Stomach smooth muscle (tissue), 2 donors: ENCODE measurements at regions not wholly inside any gene's neighbourhood (a gene's known extent, or its start where the extent isn't known, plus 50 kb on each side); places are given as distances from the start of the nearest gene placed in this dataset.

Source experiments
- H3K27ac ChIP-seq: one replicate; pipeline ENCODE4 v1.7.0; 2013; ENCODE audit warnings: mild to moderate bottlenecking, low read length, inconsistent platforms
- H3K27me3 ChIP-seq, 2 donors: one replicate each; pipeline ENCODE4 v1.7.0; 2013; ENCODE audit warnings: low read length in 2 of 2; ENCODE audit not compliant: insufficient read depth in 2 of 2, control insufficient read depth in 1 of 2
- H3K36me3 ChIP-seq, 2 donors: one replicate each; pipeline ENCODE4 v1.7.0; 2013; ENCODE audit warnings: low read length in 2 of 2; ENCODE audit not compliant: control insufficient read depth in 2 of 2, insufficient read depth in 2 of 2
- H3K4me1 ChIP-seq: one replicate; pipeline ENCODE4 v1.7.0; 2013; ENCODE audit warnings: low read length; ENCODE audit not compliant: control insufficient read depth, insufficient read depth
- H3K4me3 ChIP-seq, 2 donors: one replicate each; pipeline ENCODE4 v1.7.0; 2013; ENCODE audit warnings: low read length in 2 of 2
- H3K9ac ChIP-seq, 2 donors: one replicate each; pipeline ENCODE4 v1.7.0; 2013; ENCODE audit warnings: low read length in 2 of 2, mild to moderate bottlenecking in 1 of 2
- H3K9me3 ChIP-seq, 2 donors: one replicate each; pipeline ENCODE4 v1.7.0; 2013; ENCODE audit warnings: low read length in 2 of 2; ENCODE audit not compliant: control insufficient read depth in 2 of 2
- donor health status: healthy.
- donor health status: Pancreatic carcinoma.

DNA sequence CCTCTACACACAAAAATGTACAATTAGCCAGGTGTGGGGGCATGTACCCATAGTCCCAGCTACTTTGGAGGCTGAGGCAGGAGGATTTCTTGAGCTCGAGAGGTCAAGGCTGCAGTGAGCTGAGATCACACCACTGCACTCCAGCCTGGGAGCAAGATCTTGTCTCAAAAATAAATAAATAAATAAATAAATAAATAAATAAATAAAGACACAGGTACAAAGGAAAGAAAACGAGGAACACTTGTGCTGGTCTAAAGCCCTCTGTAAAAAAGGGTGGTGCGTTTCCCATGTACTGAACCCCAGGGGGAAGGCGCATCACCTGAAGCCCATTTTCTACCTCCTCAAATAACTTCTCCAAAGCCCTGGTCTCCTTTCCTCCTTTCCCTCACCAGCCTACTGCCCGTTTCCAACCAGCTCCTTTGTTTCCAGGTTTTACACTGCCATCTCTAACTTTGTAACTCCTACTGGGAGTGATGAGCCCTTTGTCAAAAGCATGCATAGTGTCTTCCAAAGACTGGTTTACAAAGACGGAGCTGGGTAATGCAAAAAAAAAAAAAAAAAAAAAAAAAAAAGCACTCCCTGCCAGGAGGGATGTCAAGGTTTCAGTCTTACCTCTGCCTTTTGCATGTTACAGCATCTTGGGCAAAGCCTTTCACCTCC lies 81.5 kb upstream of the SOX4 start:
- Histone ChIP-seq H3K27me3 (no peaks in the 10 kb centered on the region), H3K27ac (no peak overlapping the region), H3K4me3 (no peak overlapping the region), H3K36me3 (no peaks in the 10 kb centered on the region), H3K9ac (no peak overlapping the region), H3K9me3 (no peaks in the 10 kb centered on the region), H3K4me1 (no peaks in the 10 kb centered on the region)

DNA sequence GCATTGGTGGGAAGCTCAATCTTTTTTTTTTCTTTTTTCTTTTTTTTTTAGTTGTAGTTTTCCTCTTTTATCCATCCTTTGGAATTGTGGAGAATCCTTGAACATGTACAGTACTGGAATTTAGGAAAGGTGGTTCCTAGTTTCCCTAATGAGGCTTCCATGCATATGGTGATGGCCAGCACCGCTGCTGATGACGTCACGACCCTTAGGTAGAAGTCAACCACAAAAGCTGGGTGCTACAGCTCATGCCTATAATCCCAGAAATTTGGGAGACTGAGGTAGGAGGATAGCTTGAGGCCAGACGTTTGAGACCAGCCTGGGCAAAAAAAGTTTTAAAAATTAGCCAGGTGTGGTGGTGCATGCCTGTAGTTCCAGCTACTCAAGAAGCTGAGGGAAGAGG lies 79.3 kb upstream of the SOX4 start:
- Histone ChIP-seq H3K9me3 (no peaks in the 10 kb centered on the region), H3K4me3 (no peak overlapping the region), H3K27ac (no peak overlapping the region), H3K36me3 (no peaks in the 10 kb centered on the region), H3K4me1 (no peaks in the 10 kb centered on the region), H3K9ac (no peak overlapping the region), H3K27me3 (no peaks in the 10 kb centered on the region)

DNA sequence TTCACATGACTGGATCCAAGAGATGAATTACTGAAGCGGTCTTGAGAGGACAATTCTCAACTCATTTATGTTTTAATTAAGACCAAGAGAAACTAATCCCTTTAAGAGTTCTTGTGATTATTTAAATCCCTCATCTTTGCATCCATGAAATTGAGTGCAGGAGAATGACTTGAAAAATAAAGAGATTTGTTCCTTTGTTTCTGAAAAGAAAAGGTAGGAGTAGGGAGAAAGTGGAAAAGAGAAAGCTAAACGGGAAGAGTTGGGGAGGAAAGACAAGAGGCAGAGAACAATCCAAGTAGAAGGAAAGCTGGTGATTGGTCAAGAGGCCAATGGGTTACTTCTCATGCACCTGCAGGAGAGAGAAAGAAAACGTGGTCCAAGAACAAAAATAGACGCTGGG lies 75.2 kb upstream of the SOX4 start:
- H3K27me3 ChIP-seq, result no peaks in the 10 kb centered on the region
- H3K4me1 ChIP-seq, result no peaks in the 10 kb centered on the region
- no peaks in the 10 kb centered on the region for H3K9me3 ChIP-seq
- H3K9ac ChIP-seq, result no peak overlapping the region
- no peaks in the 10 kb centered on the region for H3K36me3 ChIP-seq
- no peak overlapping the region for H3K4me3 ChIP-seq
- H3K27ac ChIP-seq, result no peak overlapping the region

DNA sequence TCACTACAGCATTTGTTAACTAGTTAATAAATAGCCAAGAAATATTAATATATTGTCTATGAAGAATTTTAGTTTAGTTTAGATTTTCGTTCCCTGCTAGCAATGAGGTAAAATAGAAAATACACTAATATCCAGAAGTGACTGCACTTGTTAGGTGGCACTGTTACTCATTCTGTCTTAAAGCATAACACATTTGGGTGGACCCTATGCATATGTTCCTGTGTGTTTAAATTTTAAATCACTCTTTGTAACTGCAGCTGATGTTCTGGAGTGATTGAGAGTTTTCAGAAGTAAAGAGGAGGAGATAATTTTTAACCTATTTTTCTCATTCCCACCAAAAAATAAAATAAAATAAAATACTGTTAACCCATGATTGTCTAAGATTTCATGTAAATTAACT lies 73.9 kb upstream of the SOX4 start:
- Histone ChIP-seq H3K36me3 (no peaks in the 10 kb centered on the region), H3K27ac (no peak overlapping the region), H3K9me3 (no peaks in the 10 kb centered on the region), H3K27me3 (no peaks in the 10 kb centered on the region), H3K4me3 (no peak overlapping the region), H3K9ac (no peak overlapping the region), H3K4me1 (no peaks in the 10 kb centered on the region)

DNA sequence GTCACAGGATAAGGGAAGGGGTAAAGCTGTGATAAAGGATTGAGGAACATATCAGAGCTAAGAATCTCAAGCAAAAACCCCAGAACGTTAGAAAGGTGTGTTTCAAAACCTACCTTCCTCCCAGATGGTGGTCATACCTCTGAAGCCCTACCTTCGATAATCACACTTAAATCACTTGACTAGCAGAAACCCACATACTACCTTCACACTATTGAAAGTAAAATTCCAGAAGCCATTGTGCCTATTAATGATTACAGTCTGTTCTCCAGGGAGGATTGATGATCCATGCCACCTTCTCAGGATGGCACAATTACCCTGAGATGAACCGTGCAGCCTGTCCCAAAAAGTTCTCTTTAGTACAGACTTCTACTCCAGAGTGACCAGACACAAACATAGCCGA lies 72.3 kb upstream of the SOX4 start:
- Histone ChIP-seq H3K4me3 (no peak overlapping the region), H3K9me3 (no peaks in the 10 kb centered on the region), H3K36me3 (no peaks in the 10 kb centered on the region), H3K9ac (no peak overlapping the region), H3K4me1 (no peaks in the 10 kb centered on the region), H3K27me3 (no peaks in the 10 kb centered on the region), H3K27ac (no peak overlapping the region)

DNA sequence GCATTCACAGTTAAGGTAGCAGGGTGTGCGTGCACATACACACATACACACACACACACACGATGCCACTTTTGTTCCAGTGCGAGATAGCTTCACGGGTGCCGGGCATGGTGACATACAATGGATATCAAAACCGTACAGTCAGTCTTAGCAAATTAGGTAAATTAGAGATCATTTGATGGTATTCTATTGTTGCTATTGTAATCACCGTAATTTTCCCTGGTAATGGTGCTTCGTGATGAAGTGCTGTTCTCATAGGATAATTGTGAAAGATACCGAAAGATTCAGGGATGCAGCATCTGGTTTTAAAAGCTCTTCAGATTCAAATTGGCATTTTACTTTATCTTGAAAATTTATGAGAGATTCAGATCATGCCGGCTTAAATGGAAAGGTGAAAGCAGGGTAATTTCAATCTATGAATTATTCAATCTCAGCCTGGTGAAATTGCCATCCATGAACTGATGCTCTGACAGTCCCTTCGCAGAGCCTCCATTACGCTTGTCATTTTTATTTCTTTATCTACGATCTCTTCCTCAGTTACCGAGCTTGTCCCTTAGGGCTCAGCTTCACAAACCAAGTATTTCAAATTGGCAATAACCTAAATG lies 71.3 kb upstream of the SOX4 start:
- Histone ChIP-seq H3K27me3 (no peaks in the 10 kb centered on the region), H3K36me3 (no peaks in the 10 kb centered on the region), H3K4me3 (no peak overlapping the region), H3K4me1 (no peaks in the 10 kb centered on the region), H3K9ac (no peak overlapping the region), H3K27ac (no peak overlapping the region), H3K9me3 (no peaks in the 10 kb centered on the region)

DNA sequence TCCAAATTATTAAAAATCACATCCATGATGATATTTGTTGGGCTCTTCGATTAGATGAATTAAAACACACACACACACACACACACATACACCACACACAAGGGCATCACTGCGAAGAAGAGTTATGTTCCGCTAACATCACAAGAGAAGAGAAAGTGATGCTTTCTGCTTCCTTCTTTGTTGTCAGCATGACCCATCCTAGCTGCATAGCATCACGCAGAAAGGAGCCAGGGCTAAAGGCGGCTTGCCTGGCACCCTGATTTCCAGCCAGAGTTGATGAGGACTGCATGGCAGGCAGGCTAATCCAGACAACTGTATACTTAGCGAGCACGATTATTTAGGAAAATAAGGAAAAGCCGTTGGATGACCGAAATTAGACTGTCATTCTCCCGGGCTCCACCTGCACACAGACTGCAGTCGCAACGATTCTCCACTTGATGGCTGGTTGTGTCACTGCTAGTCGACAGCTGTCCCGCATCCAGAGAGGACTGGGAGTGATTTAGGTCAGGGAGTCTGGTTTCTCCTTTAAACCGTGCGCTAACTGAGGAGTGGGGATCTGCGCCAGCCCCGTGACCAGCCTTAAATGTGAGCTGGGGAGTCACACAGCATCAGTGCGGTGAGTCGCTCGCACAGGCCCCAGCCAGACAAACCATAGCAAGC lies 70.6 kb upstream of the SOX4 start:
- H3K36me3 ChIP-seq, result no peaks in the 10 kb centered on the region
- no peak overlapping the region for H3K4me3 ChIP-seq
- H3K27me3 ChIP-seq, result no peaks in the 10 kb centered on the region
- H3K9ac ChIP-seq, result no peak overlapping the region
- H3K9me3 ChIP-seq, result no peaks in the 10 kb centered on the region
- no peaks in the 10 kb centered on the region for H3K4me1 ChIP-seq
- no peak overlapping the region for H3K27ac ChIP-seq

DNA sequence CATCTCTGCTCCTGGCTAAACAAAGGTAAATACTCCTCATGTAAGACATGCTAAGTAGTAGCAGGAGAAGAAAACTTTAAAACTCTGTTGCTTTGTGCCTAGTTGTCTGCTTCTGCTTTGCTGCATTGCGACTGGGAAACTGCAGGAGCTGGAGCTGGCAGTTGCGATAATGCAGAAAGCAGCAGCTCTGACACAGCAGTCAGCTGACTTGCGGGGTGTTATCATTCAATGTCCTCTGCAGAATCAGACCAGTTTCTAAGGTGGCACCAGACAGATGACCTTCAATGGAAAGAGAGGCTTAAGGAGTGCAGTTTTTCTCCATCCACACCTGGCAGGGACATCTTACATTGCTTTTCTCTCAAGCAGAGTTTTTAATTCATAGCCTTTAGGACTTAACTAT lies 69.9 kb upstream of the SOX4 start:
- Histone ChIP-seq H3K27ac (no peak overlapping the region), H3K4me3 (no peak overlapping the region), H3K9me3 (no peaks in the 10 kb centered on the region), H3K9ac (no peak overlapping the region), H3K36me3 (no peaks in the 10 kb centered on the region), H3K27me3 (no peaks in the 10 kb centered on the region), H3K4me1 (no peaks in the 10 kb centered on the region)

DNA sequence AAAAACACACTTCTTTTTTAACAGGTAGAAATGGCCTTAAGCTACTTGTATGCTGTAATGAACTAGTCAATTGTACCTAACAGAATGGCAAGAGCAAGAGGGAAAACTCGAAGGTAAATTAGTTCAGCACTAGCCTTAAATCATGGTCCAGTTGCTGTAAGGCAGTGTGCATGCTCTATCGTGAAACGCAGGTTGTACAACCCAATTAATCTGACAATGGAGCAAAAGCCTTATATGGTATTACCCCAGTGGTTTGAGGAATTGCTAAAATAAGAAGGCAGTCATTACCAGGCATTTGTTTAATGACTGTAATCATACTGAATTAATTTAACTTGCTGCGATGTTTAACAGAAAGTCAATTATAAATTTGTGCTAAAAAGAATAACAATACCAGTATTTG lies 69.3 kb upstream of the SOX4 start:
- H3K4me3 ChIP-seq, result no peak overlapping the region
- H3K27me3 ChIP-seq, result no peaks in the 10 kb centered on the region
- H3K9ac ChIP-seq, result no peak overlapping the region
- H3K36me3 ChIP-seq, result no peaks in the 10 kb centered on the region
- H3K4me1 ChIP-seq, result no peaks in the 10 kb centered on the region
- no peak overlapping the region for H3K27ac ChIP-seq
- H3K9me3 ChIP-seq, result no peaks in the 10 kb centered on the region

DNA sequence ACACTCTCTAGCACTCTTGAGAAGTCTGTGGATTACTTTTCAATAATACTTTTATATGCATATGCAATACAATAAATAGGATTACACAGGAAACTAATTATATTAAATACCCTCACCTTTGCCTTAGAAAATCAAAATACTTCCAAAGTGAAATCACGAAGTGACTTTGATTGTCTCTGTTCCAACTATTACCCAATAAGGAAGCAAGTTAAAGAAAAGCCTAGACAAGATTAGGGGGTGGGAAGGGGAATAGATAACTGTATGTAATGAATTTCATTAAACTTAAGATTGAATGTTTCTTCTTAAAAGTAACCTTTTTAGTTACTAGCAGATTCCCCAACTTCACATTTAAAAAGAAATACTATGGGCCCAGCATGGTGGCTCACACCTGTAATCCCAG lies 66.6 kb upstream of the SOX4 start:
- H3K4me3 ChIP-seq, result no peak overlapping the region
- no peaks in the 10 kb centered on the region for H3K36me3 ChIP-seq
- no peak overlapping the region for H3K9ac ChIP-seq
- no peaks in the 10 kb centered on the region for H3K9me3 ChIP-seq
- no peaks in the 10 kb centered on the region for H3K27me3 ChIP-seq
- H3K4me1 ChIP-seq, result no peaks in the 10 kb centered on the region
- no peak overlapping the region for H3K27ac ChIP-seq

DNA sequence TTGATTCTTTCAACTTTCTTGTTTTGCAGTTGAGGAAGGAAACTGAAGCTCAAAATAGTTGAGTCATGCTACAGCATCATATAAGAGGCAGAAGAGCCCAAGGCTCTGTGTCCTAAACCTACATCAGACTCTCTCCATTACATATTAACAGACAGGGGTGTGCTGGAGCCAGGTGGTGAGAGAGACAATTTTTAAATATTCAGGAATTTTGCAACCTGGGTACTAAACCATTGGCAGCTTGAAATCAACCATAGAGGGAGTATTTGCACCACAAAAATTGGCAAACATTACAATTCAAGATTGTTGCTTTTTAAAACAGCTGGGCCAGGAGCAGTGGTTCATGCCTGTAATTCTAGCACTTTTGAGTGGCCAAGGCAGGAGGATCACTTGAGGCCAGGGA lies 65.8 kb upstream of the SOX4 start:
- Histone ChIP-seq H3K4me1 (no peaks in the 10 kb centered on the region), H3K9me3 (no peaks in the 10 kb centered on the region), H3K9ac (no peak overlapping the region), H3K4me3 (no peak overlapping the region), H3K27ac (no peak overlapping the region), H3K27me3 (no peaks in the 10 kb centered on the region), H3K36me3 (no peaks in the 10 kb centered on the region)
